Parathyroid adenoma (tissue), 2 donors: ENCODE measurements at regions not wholly inside any gene's neighbourhood (a gene's known extent, or its start where the extent isn't known, plus 50 kb on each side); places are given as distances from the start of the nearest gene placed in this dataset.

Experiments
- H2AFZ ChIP-seq: fragments of 300-600 bp; sonication (generic); one replicate; pipeline ENCODE4 v1.7.0; 2017; ENCODE audit warnings: antibody characterized with exemption, mild to moderate bottlenecking
- H3K27ac ChIP-seq: fragments of 300-600 bp; sonication (generic); one replicate; pipeline ENCODE4 v1.7.0; 2017
- H3K27me3 ChIP-seq: fragments of 300-600 bp; sonication (generic); one replicate; pipeline ENCODE4 v1.7.0; 2017; ENCODE audit warnings: low read length; ENCODE audit not compliant: control insufficient read depth, insufficient read depth
- H3K36me3 ChIP-seq: fragments of 300-600 bp; sonication (generic); one replicate; pipeline ENCODE4 v1.7.0; 2017; ENCODE audit warnings: low read length; ENCODE audit not compliant: control insufficient read depth, insufficient read depth
- H3K4me1 ChIP-seq: fragments of 300-600 bp; sonication (generic); one replicate; pipeline ENCODE4 v1.7.0; 2017; ENCODE audit warnings: control low read depth
- H3K4me2 ChIP-seq: fragments of 300-600 bp; sonication (generic); one replicate; pipeline ENCODE4 v1.7.0; 2017; ENCODE audit warnings: low read length
- H3K4me3 ChIP-seq: fragments of 300-600 bp; sonication (generic); one replicate; pipeline ENCODE4 v1.7.0; 2017; ENCODE audit warnings: low read depth, low read length
- H3K79me2 ChIP-seq: fragments of 300-600 bp; sonication (generic); one replicate; pipeline ENCODE4 v1.7.0; 2017; ENCODE audit warnings: control low read depth
- H3K9ac ChIP-seq: fragments of 300-600 bp; sonication (generic); one replicate; pipeline ENCODE4 v1.7.0; 2017; ENCODE audit warnings: mild to moderate bottlenecking
- H3K9me3 ChIP-seq: fragments of 300-600 bp; sonication (generic); one replicate; pipeline ENCODE4 v1.7.0; 2017; ENCODE audit warnings: low read length; ENCODE audit not compliant: control insufficient read depth
- CTCF ChIP-seq: fragments of 300-600 bp; sonication (generic); IDR thresholded peaks from one replicate; pipeline ENCODE4 v1.7.0; 2017; ENCODE audit warnings: antibody characterized with exemption, mild to moderate bottlenecking
- donor health status: primary hyperparathyroidism.

- Histone ChIP-seq H3K36me3 (no peaks in the 10 kb centered on the region), H3K27me3 (no peaks in the 10 kb centered on the region), H2AFZ (no peak overlapping the region), H3K27ac (peak overlapping the region; percentile 63), H3K4me2 (no peak overlapping the region), H3K9me3 (no peaks in the 10 kb centered on the region), H3K4me3 (no peak overlapping the region), H3K79me2 (no peaks in the 10 kb centered on the region), H3K9ac (no peak overlapping the region), H3K4me1 (peaks cover 36% of the 10 kb centered on the region)
- TF ChIP-seq CTCF: no peak
These were observed 137.5 kb upstream of the C1GALT1 start for GRCh38 chr7:7044806-7045205.

GRCh38 chr7:7048213-7048612 is 134.1 kb upstream of the C1GALT1 start:
- no peaks in the 10 kb centered on the region for H3K27me3 ChIP-seq
- H3K4me2 ChIP-seq: no peak overlapping the region
- H3K4me1 ChIP-seq: peaks cover 30% of the 10 kb centered on the region
- H2AFZ ChIP-seq: no peak overlapping the region
- no peak overlapping the region for H3K4me3 ChIP-seq
- no peaks in the 10 kb centered on the region for H3K9me3 ChIP-seq
- H3K9ac ChIP-seq: no peak overlapping the region
- H3K27ac ChIP-seq: no peak overlapping the region
- H3K79me2 ChIP-seq: no peaks in the 10 kb centered on the region
- no peaks in the 10 kb centered on the region for H3K36me3 ChIP-seq
- no peak for TF ChIP-seq CTCF

- Histone ChIP-seq H3K36me3 (no peaks in the 10 kb centered on the region), H2AFZ (peak overlapping the region; percentile 53), H3K27ac (peak overlapping the region; percentile 30), H3K4me1 (peaks cover 15% of the 10 kb centered on the region), H3K4me2 (no peak overlapping the region), H3K27me3 (no peaks in the 10 kb centered on the region), H3K9me3 (no peaks in the 10 kb centered on the region), H3K9ac (no peak overlapping the region), H3K4me3 (no peak overlapping the region), H3K79me2 (peaks cover 4% of the 10 kb centered on the region)
- TF ChIP-seq CTCF: no peak
These were observed 131.0 kb upstream of the C1GALT1 start for GRCh38 chr7:7051206-7051877.

GRCh38 chr7:7054252-7054830 is 128.0 kb upstream of the C1GALT1 start:
- H3K4me3 ChIP-seq: no peak overlapping the region
- H3K79me2 ChIP-seq: peaks cover 15% of the 10 kb centered on the region
- no peaks in the 10 kb centered on the region for H3K9me3 ChIP-seq
- H3K9ac ChIP-seq: no peak overlapping the region
- no peak overlapping the region for H2AFZ ChIP-seq
- H3K36me3 ChIP-seq: no peaks in the 10 kb centered on the region
- H3K27ac ChIP-seq: no peak overlapping the region
- TF ChIP-seq CTCF: no peak
- peaks cover 8% of the 10 kb centered on the region for H3K4me1 ChIP-seq
- H3K27me3 ChIP-seq: no peaks in the 10 kb centered on the region
- no peak overlapping the region for H3K4me2 ChIP-seq
